Fibroblast of villous mesenchyme (primary cell): ENCODE measurements at regions not wholly inside any gene's neighbourhood (a gene's known extent, or its start where the extent isn't known, plus 50 kb on each side); places are given as distances from the start of the nearest gene placed in this dataset.

Source experiments
- DNase-seq: peaks from one replicate; pipeline ENCODE4 v3.0.0-alpha.2; 2010; ENCODE audit warnings: low read depth
- H3K4me3 ChIP-seq: 2 replicates; pipeline ENCODE4 v1.5.1; 2011; ENCODE audit warnings: low read depth, mild to moderate bottlenecking, low read length
- TF ChIP-seq, protein P1 (sequence below): IDR thresholded peaks from 2 replicates; pipeline ENCODE4 v1.5.1; 2012; ENCODE audit warnings: low read depth, mild to moderate bottlenecking, low read length; ENCODE audit not compliant: insufficient read depth

- no peak overlapping the region for H3K4me3 ChIP-seq
- no peak for DNase-seq
- TF ChIP-seq, protein P1, sequence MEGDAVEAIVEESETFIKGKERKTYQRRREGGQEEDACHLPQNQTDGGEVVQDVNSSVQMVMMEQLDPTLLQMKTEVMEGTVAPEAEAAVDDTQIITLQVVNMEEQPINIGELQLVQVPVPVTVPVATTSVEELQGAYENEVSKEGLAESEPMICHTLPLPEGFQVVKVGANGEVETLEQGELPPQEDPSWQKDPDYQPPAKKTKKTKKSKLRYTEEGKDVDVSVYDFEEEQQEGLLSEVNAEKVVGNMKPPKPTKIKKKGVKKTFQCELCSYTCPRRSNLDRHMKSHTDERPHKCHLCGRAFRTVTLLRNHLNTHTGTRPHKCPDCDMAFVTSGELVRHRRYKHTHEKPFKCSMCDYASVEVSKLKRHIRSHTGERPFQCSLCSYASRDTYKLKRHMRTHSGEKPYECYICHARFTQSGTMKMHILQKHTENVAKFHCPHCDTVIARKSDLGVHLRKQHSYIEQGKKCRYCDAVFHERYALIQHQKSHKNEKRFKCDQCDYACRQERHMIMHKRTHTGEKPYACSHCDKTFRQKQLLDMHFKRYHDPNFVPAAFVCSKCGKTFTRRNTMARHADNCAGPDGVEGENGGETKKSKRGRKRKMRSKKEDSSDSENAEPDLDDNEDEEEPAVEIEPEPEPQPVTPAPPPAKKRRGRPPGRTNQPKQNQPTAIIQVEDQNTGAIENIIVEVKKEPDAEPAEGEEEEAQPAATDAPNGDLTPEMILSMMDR = no peak
Measured at GRCh38 chr12:63397807-63398206, 246.8 kb upstream of the AVPR1A start.

DNA sequence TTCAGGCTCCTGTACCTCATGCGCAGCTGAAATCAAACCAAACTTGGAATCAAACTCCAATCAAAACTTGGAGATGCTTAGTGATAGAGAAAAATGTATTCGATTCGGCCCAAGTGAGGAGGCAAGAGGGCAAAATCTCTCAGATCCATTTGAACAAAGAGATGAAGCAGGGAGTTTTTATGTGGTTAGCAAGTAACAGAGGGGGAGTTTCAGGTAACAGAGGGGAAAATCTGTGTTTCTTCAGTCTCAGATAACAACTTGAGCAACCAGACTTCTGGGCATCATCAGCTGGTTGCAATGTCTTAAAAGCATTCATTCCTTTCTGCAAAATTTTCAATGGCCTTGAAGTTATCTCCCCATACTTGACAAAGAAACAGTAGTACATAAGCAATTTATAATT lies 245.1 kb upstream of the AVPR1A start:
- no peak for DNase-seq
- TF ChIP-seq, protein P1 = no peak
- no peak overlapping the region for H3K4me3 ChIP-seq

- H3K4me3 ChIP-seq = no peak overlapping the region
- DNase-seq = no peak
- TF ChIP-seq, protein P1 = no peak
Measured at GRCh38 chr12:63394983-63395382, 244.0 kb upstream of the AVPR1A start.

GRCh38 chr12:63394349-63394748 lies 243.3 kb upstream of the AVPR1A start:
- H3K4me3 ChIP-seq = no peak overlapping the region
- TF ChIP-seq, protein P1 = no peak
- no peak for DNase-seq

DNA sequence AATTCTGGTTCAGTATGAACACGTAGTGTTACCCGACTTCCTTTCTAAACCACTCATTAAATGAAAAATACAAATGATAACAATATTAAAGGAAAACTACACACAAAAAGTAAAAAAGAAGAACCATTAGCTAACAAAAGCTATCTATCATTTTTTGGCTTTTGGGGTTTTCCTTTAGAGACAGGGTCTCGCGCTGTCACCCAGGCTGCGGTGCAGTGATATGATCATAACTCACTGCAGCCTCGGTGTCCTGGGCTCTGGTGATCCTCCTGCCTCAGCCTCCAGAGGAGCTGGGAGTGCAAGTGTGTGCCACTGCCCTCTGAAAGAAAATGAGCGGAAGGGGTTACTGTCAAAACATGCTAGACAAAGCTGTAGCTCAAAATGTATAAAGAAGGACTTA lies 238.2 kb upstream of the AVPR1A start:
- TF ChIP-seq, protein P1 = no peak
- no peak for DNase-seq
- H3K4me3 ChIP-seq = no peak overlapping the region

DNA sequence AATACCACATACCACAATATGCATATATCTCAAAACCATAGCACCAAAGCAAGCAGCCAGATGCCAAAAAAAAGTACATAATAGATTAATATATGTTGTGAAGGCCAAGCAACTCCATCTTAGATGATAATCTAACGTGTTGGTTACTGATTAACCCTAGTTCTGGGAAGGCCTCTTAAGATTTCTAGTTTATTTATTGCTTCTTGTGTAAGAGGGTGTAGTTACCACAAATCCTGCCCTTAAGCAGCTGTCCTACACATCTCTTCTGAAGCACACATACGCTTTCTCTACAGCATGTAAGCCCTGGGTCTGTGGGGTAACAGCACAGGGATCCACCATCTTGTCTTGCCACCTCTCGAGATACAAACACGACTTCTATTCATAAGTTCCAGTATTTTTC lies 236.8 kb upstream of the AVPR1A start:
- H3K4me3 ChIP-seq = no peak overlapping the region
- TF ChIP-seq, protein P1 = no peak
- DNase-seq = no peak

- TF ChIP-seq, protein P1 = no peak
- no peak overlapping the region for H3K4me3 ChIP-seq
- DNase-seq = no peak
Measured at GRCh38 chr12:63382930-63383329, 231.9 kb upstream of the AVPR1A start.
